Common myeloid progenitor, CD34-positive (primary cell): ENCODE measurements at regions not wholly inside any gene's neighbourhood (a gene's known extent, or its start where the extent isn't known, plus 50 kb on each side); places are given as distances from the start of the nearest gene placed in this dataset.
"Not testable (repeated sequence)": the region's sequence is repeated elsewhere in the genome, so short reads cannot be mapped to it uniquely, and the experiment has no call there.

Experiments used
- CTCF ChIA-PET: fragments of 350-600 bp; sonication (Branson Sonifier 250); formaldehyde crosslinking; loops from one replicate; lab custom pipeline; 2021; ENCODE audit warnings: antibody characterized with exemption; lab: Charles Lee
- POLR2A ChIA-PET: fragments of 350-600 bp; sonication (Branson Sonifier 250); formaldehyde crosslinking; loops from one replicate; lab custom pipeline; 2021; ENCODE audit warnings: antibody characterized with exemption; lab: Charles Lee
- DNase-seq, 3 donors: peaks; one replicate each; pipeline versions ENCODE4 v3.0.0 to v3.0.0-alpha.2; 2013
- H3K27ac ChIP-seq, 2 experiments: 1 replicate in 1 of 2; 2 replicates in 1 of 2; pipeline ENCODE4 v1.7.0; 2013; ENCODE audit warnings: inconsistent platforms in 2 of 2, low read length in 2 of 2, mild to moderate bottlenecking in 2 of 2, low read depth in 1 of 2, moderate library complexity in 1 of 2; ENCODE audit not compliant: severe bottlenecking in 2 of 2, insufficient read depth in 1 of 2, poor library complexity in 1 of 2
- H3K27me3 ChIP-seq, 5 experiments: replicated peaks in 2 of 5; 1 replicate in 3 of 5; 2 replicates in 2 of 5; pipeline versions ENCODE4 v1.6.1 to v1.7.0; 2013; ENCODE audit warnings: low read length in 4 of 5, mild to moderate bottlenecking in 2 of 5, moderate library complexity in 2 of 5, inconsistent platforms in 1 of 5; ENCODE audit not compliant: insufficient read depth in 5 of 5, control insufficient read depth in 4 of 5
- H3K36me3 ChIP-seq, 4 experiments: 1 replicate in 2 of 4; 2 replicates in 2 of 4; pipeline versions ENCODE4 v1.6.1 to v1.7.0; 2013; ENCODE audit warnings: low read length in 3 of 4, control low read depth in 1 of 4, mild to moderate bottlenecking in 1 of 4; ENCODE audit not compliant: control insufficient read depth in 4 of 4, insufficient read depth in 4 of 4
- H3K4me1 ChIP-seq, 4 experiments: 1 replicate in 3 of 4; 2 replicates in 1 of 4; pipeline versions ENCODE4 v1.6.1 to v1.7.1; 2013; ENCODE audit warnings: low read length in 3 of 4, mild to moderate bottlenecking in 3 of 4, control low read depth in 1 of 4, inconsistent platforms in 1 of 4, moderate library complexity in 1 of 4; ENCODE audit not compliant: control insufficient read depth in 4 of 4, insufficient read depth in 4 of 4; ENCODE audit errors: control extremely low read depth in 1 of 4
- H3K4me3 ChIP-seq, 7 experiments: 1 replicate in 4 of 7; 2 replicates in 3 of 7; pipeline versions ENCODE4 v1.5.1 to v1.7.0; 2013; ENCODE audit warnings: mild to moderate bottlenecking in 7 of 7, low read length in 6 of 7, moderate library complexity in 6 of 7, inconsistent platforms in 2 of 7, low read depth in 2 of 7, control low read depth in 1 of 7; ENCODE audit not compliant: insufficient read depth in 4 of 7, control insufficient read depth in 1 of 7; ENCODE audit errors: extremely low read depth in 1 of 7
- H3K9me3 ChIP-seq, 5 experiments: 1 replicate in 4 of 5; 2 replicates in 1 of 5; pipeline versions ENCODE4 v1.6.1 to v1.7.1; 2013; ENCODE audit warnings: low read length in 4 of 5, mild to moderate bottlenecking in 2 of 5, inconsistent platforms in 1 of 5, low read depth in 1 of 5, moderate library complexity in 1 of 5; ENCODE audit not compliant: control insufficient read depth in 4 of 5, insufficient read depth in 2 of 5; ENCODE audit errors: control extremely low read depth in 1 of 5
- WGBS: methylation state at CpG from one replicate; pipeline ENCODE4 v1.1.5; 2013; ENCODE audit not compliant: insufficient coverage; 5-methylcytosine and 5-hydroxymethylcytosine counted together

DNA sequence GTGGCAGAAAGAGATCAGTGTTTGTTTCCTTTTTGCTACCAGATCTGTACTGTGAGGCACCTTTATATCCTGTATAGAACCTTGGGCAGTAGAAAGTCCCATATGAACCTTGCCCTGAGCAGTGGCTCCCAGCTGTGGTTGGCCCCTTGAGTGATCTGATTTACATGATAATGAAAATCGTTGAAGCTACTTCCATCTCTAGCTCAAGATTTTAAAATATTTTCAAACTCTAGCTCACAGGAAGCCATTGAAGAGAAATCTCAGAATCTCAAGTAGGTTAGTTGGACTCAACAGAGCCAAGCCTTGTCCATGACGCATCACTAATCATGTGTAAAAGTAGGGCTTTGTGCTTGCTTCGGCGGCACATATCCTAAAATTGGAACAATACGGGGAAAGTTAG is 74.8 kb downstream of the CCDC74A start:
- H3K27me3 ChIP-seq, POLR2A ChIA-PET, H3K4me3 ChIP-seq, H3K4me1 ChIP-seq, DNase-seq, CTCF ChIA-PET, H3K36me3 ChIP-seq, H3K9me3 ChIP-seq, H3K27ac ChIP-seq: not testable (repeated sequence)
- 60% methylated on average over 1 of the region's 5 CpGs for WGBS

- no CpG with 5 or more reads among the region's 2 CpGs for WGBS
- CTCF ChIA-PET, H3K4me1 ChIP-seq, H3K9me3 ChIP-seq, H3K4me3 ChIP-seq, POLR2A ChIA-PET, H3K27me3 ChIP-seq, DNase-seq, H3K27ac ChIP-seq, H3K36me3 ChIP-seq: not testable (repeated sequence)
Observed at GRCh38 chr2:131604652-131605051, 77.0 kb downstream of the CCDC74A start.

- CTCF ChIA-PET, H3K36me3 ChIP-seq, POLR2A ChIA-PET, H3K9me3 ChIP-seq, H3K27ac ChIP-seq, H3K4me3 ChIP-seq, H3K27me3 ChIP-seq, DNase-seq, H3K4me1 ChIP-seq: not testable (repeated sequence)
- no CpG with 5 or more reads among the region's 1 CpG for WGBS
Observed at GRCh38 chr2:131606366-131606765, 78.7 kb downstream of the CCDC74A start.

DNA sequence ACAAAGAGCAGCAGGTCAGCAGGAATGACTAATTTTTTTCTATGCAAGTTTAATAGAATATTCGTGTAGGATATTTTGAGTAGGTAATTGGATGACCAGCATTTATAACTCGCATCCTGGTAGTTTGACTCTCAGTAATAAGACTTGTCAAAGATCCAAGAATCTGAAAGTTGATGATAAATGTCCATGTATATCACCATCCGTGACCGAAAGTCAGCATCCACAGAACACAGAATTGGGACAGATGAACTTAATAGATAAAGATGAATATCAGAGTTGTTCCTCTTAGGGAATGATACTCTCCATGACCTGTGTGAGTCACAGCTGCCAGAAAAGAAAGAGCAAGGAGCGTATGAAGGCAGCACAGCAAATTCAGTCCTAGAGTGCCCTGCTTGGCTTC is 79.4 kb downstream of the CCDC74A start:
- H3K4me1 ChIP-seq, POLR2A ChIA-PET, CTCF ChIA-PET, H3K9me3 ChIP-seq, H3K27ac ChIP-seq, DNase-seq, H3K27me3 ChIP-seq, H3K36me3 ChIP-seq, H3K4me3 ChIP-seq: not testable (repeated sequence)
- 94% methylated on average over 3 of the region's 5 CpGs for WGBS

- H3K27me3 ChIP-seq, H3K36me3 ChIP-seq, H3K4me3 ChIP-seq, H3K9me3 ChIP-seq, DNase-seq, H3K4me1 ChIP-seq, H3K27ac ChIP-seq, CTCF ChIA-PET, POLR2A ChIA-PET: not testable (repeated sequence)
- no CpG with 5 or more reads among the region's 3 CpGs for WGBS
Observed at GRCh38 chr2:131614539-131614938, 86.9 kb downstream of the CCDC74A start.

- POLR2A ChIA-PET, DNase-seq, H3K4me1 ChIP-seq, H3K27me3 ChIP-seq, CTCF ChIA-PET, H3K36me3 ChIP-seq, H3K9me3 ChIP-seq, H3K27ac ChIP-seq, H3K4me3 ChIP-seq: not testable (repeated sequence)
- WGBS, result 100% methylated on average over 1 of the region's 3 CpGs
Observed at GRCh38 chr2:131618320-131618719, 90.6 kb downstream of the CCDC74A start.

GRCh38 chr2:131622874-131623273 is 95.2 kb downstream of the CCDC74A start:
- H3K27me3 ChIP-seq, H3K4me3 ChIP-seq, H3K36me3 ChIP-seq, H3K4me1 ChIP-seq, DNase-seq, H3K27ac ChIP-seq, H3K9me3 ChIP-seq, CTCF ChIA-PET, POLR2A ChIA-PET: not testable (repeated sequence)
- no CpG with 5 or more reads among the region's 2 CpGs for WGBS
